ENCODE measurements at regions not wholly inside any gene's neighbourhood (a gene's known extent, or its start where the extent isn't known, plus 50 kb on each side); places are given as distances from the start of the nearest gene placed in this dataset.

DNA sequence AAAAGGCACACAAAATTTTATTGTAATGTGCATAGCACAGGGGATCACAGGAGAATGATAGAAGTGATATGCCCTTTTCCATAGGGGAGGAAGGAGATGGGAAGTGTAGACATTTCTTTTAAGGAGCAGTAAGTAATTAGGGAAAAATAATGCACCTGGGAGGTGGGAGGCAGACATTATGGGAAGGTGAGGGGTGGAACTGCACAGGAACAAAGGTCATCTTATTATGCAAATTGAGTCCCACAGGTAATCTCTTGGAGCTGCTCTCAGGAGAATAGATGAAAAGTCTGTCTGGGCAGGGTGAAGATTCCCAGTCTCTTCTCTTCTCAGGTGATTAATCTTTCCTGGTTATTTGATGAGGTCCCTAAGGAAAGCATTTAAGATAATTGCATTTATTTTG, 331.5 kb downstream of the ENC1 start:
- H2AFZ ChIP-seq (ENCODE audit: control insufficient read depth, low read depth, low read length) = no peak overlapping the region
- no peaks in the 10 kb centered on the region for H4K20me1 ChIP-seq (ENCODE audit: control insufficient read depth, insufficient read depth)
- H3K9ac ChIP-seq (ENCODE audit: control insufficient read depth, insufficient read depth, low read length) = no peak overlapping the region
- H3K27ac ChIP-seq (ENCODE audit: control insufficient read depth, insufficient read depth) = no peak overlapping the region
- no peaks in the 10 kb centered on the region for H3K4me1 ChIP-seq (ENCODE audit: control insufficient read depth, insufficient read depth, low read length)
- intact Hi-C loops (cut with micrococcal nuclease; ENCODE audit: unreplicated experiment) = no loop called here
- no peak for FAIRE-seq
- no peak overlapping the region for H3K4me2 ChIP-seq (ENCODE audit: control insufficient read depth, insufficient read depth)
- in situ Hi-C loops (cut with MboI) = no loop called here
- no peak for ATAC-seq
- no peak overlapping the region for H3K4me3 ChIP-seq
- POLR2A ChIA-PET = interaction anchor here (0.8 kb wide), 1 partner anchor 15 kb away, joined by 4 read pairs; no protein-coding TSS in a partner anchor
- no peak for DNase-seq (ENCODE audit: low read depth, low spot score)
- no peaks in the 10 kb centered on the region for H3K79me2 ChIP-seq (ENCODE audit: control insufficient read depth, insufficient read depth, low read length)
- RAD21 ChIA-PET (ENCODE audit: unreplicated experiment) = no interaction called here
- no peaks in the 10 kb centered on the region for H3K9me3 ChIP-seq (replicated peaks; ENCODE audit: control insufficient read depth, insufficient read depth, low read length)
- BruUV-seq (replicated peaks) = no TSS peak
- no peaks in the 10 kb centered on the region for H3K27me3 ChIP-seq (replicated peaks in 1 of 2; ENCODE audit: control insufficient read depth in 2 of 2, insufficient read depth in 2 of 2, low read length in 1 of 2)
- SMC1A ChIA-PET (ENCODE audit: uncharacterized antibody, unreplicated experiment) = interaction anchor here (1.0 to 1.5 kb wide), 4 partner anchors 11 to 338 kb away, joined by 3 read pairs; no protein-coding TSS in a partner anchor
- no peaks in the 10 kb centered on the region for H3K36me3 ChIP-seq (ENCODE audit: control insufficient read depth in 2 of 2, insufficient read depth in 2 of 2, low read length in 1 of 2)
- CTCF ChIA-PET = interaction anchor here (0.7 to 1.5 kb wide), 2 partner anchors 12 to 1852 kb away, joined by 3 read pairs; no protein-coding TSS in a partner anchor
- TF ChIP-seq SUPT20H (IDR thresholded peaks at IDR 0.05; ENCODE audit: borderline replicate concordance, control insufficient read depth, low read depth, low read length) = no peak
- TF ChIP-seq, protein P1, sequence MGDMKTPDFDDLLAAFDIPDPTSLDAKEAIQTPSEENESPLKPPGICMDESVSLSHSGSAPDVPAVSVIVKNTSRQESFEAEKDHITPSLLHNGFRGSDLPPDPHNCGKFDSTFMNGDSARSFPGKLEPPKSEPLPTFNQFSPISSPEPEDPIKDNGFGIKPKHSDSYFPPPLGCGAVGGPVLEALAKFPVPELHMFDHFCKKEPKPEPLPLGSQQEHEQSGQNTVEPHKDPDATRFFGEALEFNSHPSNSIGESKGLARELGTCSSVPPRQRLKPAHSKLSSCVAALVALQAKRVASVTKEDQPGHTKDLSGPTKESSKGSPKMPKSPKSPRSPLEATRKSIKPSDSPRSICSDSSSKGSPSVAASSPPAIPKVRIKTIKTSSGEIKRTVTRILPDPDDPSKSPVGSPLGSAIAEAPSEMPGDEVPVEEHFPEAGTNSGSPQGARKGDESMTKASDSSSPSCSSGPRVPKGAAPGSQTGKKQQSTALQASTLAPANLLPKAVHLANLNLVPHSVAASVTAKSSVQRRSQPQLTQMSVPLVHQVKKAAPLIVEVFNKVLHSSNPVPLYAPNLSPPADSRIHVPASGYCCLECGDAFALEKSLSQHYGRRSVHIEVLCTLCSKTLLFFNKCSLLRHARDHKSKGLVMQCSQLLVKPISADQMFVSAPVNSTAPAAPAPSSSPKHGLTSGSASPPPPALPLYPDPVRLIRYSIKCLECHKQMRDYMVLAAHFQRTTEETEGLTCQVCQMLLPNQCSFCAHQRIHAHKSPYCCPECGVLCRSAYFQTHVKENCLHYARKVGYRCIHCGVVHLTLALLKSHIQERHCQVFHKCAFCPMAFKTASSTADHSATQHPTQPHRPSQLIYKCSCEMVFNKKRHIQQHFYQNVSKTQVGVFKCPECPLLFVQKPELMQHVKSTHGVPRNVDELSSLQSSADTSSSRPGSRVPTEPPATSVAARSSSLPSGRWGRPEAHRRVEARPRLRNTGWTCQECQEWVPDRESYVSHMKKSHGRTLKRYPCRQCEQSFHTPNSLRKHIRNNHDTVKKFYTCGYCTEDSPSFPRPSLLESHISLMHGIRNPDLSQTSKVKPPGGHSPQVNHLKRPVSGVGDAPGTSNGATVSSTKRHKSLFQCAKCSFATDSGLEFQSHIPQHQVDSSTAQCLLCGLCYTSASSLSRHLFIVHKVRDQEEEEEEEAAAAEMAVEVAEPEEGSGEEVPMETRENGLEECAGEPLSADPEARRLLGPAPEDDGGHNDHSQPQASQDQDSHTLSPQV (IDR thresholded peaks at IDR 0.05) = no peak
- TF ChIP-seq, protein P2, sequence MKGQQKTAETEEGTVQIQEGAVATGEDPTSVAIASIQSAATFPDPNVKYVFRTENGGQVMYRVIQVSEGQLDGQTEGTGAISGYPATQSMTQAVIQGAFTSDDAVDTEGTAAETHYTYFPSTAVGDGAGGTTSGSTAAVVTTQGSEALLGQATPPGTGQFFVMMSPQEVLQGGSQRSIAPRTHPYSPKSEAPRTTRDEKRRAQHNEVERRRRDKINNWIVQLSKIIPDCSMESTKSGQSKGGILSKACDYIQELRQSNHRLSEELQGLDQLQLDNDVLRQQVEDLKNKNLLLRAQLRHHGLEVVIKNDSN (IDR thresholded peaks at IDR 0.05; ENCODE audit: borderline replicate concordance, extremely low read length, insufficient read depth, low read depth, low read length) = no peak
- no peak for TF ChIP-seq JUND (IDR thresholded peaks at IDR 0.05; ENCODE audit: low read depth, low read length)
- TF ChIP-seq CEBPB (IDR thresholded peaks at IDR 0.05; ENCODE audit: borderline replicate concordance in 1 of 2, low read depth in 2 of 2, low read length in 2 of 2) = no peak
- TF ChIP-seq NFYA (IDR thresholded peaks at IDR 0.05; ENCODE audit: borderline replicate concordance, low read depth, low read length) = no peak
- no peak for TF ChIP-seq RAD21 (IDR thresholded peaks at IDR 0.05; ENCODE audit: insufficient read depth, low read depth, low read length)
- TF ChIP-seq FOXM1 (IDR thresholded peaks at IDR 0.05; ENCODE audit: low read depth, low read length) = no peak
- no peak for TF ChIP-seq NFIC (IDR thresholded peaks at IDR 0.05; ENCODE audit: low read depth, low read length)
- no peak for TF ChIP-seq CREB1 (IDR thresholded peaks at IDR 0.05; ENCODE audit: low read depth)
- TF ChIP-seq MXI1 (IDR thresholded peaks at IDR 0.05; ENCODE audit: low read depth, low read length) = no peak
- no peak for TF ChIP-seq CBX3 (IDR thresholded peaks at IDR 0.05; ENCODE audit: borderline replicate concordance, low read depth)
- TF ChIP-seq, protein P3, sequence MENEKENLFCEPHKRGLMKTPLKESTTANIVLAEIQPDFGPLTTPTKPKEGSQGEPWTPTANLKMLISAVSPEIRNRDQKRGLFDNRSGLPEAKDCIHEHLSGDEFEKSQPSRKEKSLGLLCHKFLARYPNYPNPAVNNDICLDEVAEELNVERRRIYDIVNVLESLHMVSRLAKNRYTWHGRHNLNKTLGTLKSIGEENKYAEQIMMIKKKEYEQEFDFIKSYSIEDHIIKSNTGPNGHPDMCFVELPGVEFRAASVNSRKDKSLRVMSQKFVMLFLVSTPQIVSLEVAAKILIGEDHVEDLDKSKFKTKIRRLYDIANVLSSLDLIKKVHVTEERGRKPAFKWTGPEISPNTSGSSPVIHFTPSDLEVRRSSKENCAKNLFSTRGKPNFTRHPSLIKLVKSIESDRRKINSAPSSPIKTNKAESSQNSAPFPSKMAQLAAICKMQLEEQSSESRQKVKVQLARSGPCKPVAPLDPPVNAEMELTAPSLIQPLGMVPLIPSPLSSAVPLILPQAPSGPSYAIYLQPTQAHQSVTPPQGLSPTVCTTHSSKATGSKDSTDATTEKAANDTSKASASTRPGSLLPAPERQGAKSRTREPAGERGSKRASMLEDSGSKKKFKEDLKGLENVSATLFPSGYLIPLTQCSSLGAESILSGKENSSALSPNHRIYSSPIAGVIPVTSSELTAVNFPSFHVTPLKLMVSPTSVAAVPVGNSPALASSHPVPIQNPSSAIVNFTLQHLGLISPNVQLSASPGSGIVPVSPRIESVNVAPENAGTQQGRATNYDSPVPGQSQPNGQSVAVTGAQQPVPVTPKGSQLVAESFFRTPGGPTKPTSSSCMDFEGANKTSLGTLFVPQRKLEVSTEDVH (IDR thresholded peaks at IDR 0.05; ENCODE audit: low read depth, partially characterized antibody) = no peak
- no peak for TF ChIP-seq JUNB (IDR thresholded peaks at IDR 0.05)
